HFFc6 (cell line): ENCODE measurements at regions not wholly inside any gene's neighbourhood (a gene's known extent, or its start where the extent isn't known, plus 50 kb on each side); places are given as distances from the start of the nearest gene placed in this dataset.
A peak's percentile ranks its signal among the peaks of the same experiment; 100 is the strongest.

ENCODE experiments used
- DNase-seq: peaks from one replicate; pipeline ENCODE4 v3.0.0-alpha.2; 2018
- H3K27ac Mint-ChIP-seq: 2 replicates; pipeline ENCODE4 v1.8.0; 2020; ENCODE audit warnings: mild to moderate bottlenecking, mixed read lengths
- H3K27me3 Mint-ChIP-seq: 2 replicates; pipeline ENCODE4 v1.8.0; 2021; ENCODE audit warnings: mild to moderate bottlenecking, moderate library complexity, mixed read lengths; ENCODE audit not compliant: insufficient read depth
- H3K36me3 Mint-ChIP-seq: 2 replicates; pipeline ENCODE4 v1.8.0; 2021; ENCODE audit warnings: low read depth, mixed read lengths
- H3K4me1 Mint-ChIP-seq: 2 replicates; pipeline ENCODE4 v1.8.0; 2020; ENCODE audit warnings: low read depth, mixed read lengths
- H3K4me3 Mint-ChIP-seq: 2 replicates; pipeline ENCODE4 v1.8.0; 2020; ENCODE audit warnings: mild to moderate bottlenecking, moderate library complexity, mixed read lengths
- H3K9me3 Mint-ChIP-seq: 2 replicates; pipeline ENCODE4 v1.8.0; 2020; ENCODE audit warnings: mild to moderate bottlenecking, mixed read lengths
- CTCF ChIP-seq: fragments of 200-600 bp; sonication (generic); IDR thresholded peaks from 2 replicates; pipeline ENCODE4 v1.5.0; 2021; ENCODE audit warnings: antibody characterized with exemption, mild to moderate bottlenecking

- no peak for DNase-seq
- TF ChIP-seq CTCF, result no peak
- H3K4me1 Mint-ChIP-seq, result peaks cover 49% of the 10 kb centered on the region
- H3K4me3 Mint-ChIP-seq, result no peak overlapping the region
- no peak overlapping the region; the same call in 1 of the 2 replicates for H3K27ac Mint-ChIP-seq
- peaks cover 6% of the 10 kb centered on the region for H3K27me3 Mint-ChIP-seq
- H3K36me3 Mint-ChIP-seq, result no peaks in the 10 kb centered on the region
- H3K9me3 Mint-ChIP-seq, result no peaks in the 10 kb centered on the region
These were observed 88.3 kb upstream of the TAF1B start for GRCh38 chr2:9755008-9755407.

- H3K27me3 Mint-ChIP-seq, result peaks cover 9% of the 10 kb centered on the region
- TF ChIP-seq CTCF, result no peak
- DNase-seq, result no peak
- no peaks in the 10 kb centered on the region for H3K9me3 Mint-ChIP-seq
- H3K4me3 Mint-ChIP-seq, result no peak overlapping the region
- peaks cover 55% of the 10 kb centered on the region for H3K4me1 Mint-ChIP-seq
- H3K27ac Mint-ChIP-seq, result no peak overlapping the region
- H3K36me3 Mint-ChIP-seq, result no peaks in the 10 kb centered on the region
These were observed 87.6 kb upstream of the TAF1B start for GRCh38 chr2:9755638-9756037.

GRCh38 chr2:9756692-9757250, 86.5 kb upstream of the TAF1B start:
- no peak for DNase-seq
- H3K9me3 Mint-ChIP-seq, result no peaks in the 10 kb centered on the region
- TF ChIP-seq CTCF, result no peak
- no peak overlapping the region for H3K4me3 Mint-ChIP-seq
- H3K27me3 Mint-ChIP-seq, result peaks cover 9% of the 10 kb centered on the region
- no peak overlapping the region for H3K27ac Mint-ChIP-seq
- no peaks in the 10 kb centered on the region for H3K36me3 Mint-ChIP-seq
- H3K4me1 Mint-ChIP-seq, result peaks cover 50% of the 10 kb centered on the region

GRCh38 chr2:9757501-9758264, 85.6 kb upstream of the TAF1B start:
- Mint-ChIP-seq H3K27me3 (peaks cover 9% of the 10 kb centered on the region), H3K27ac (no peak overlapping the region; the same call in 1 of the 2 replicates), H3K4me1 (peaks cover 41% of the 10 kb centered on the region), H3K4me3 (peak overlapping the region; percentile 51), H3K36me3 (no peaks in the 10 kb centered on the region), H3K9me3 (no peaks in the 10 kb centered on the region)
- DNase-seq, result peak; percentile 17
- TF ChIP-seq CTCF, result no peak

GRCh38 chr2:9758741-9759140, 84.5 kb upstream of the TAF1B start:
- Mint-ChIP-seq H3K27me3 (peaks cover 9% of the 10 kb centered on the region), H3K4me1 (peaks cover 35% of the 10 kb centered on the region), H3K9me3 (no peaks in the 10 kb centered on the region), H3K27ac (no peak overlapping the region), H3K4me3 (no peak overlapping the region), H3K36me3 (no peaks in the 10 kb centered on the region)
- TF ChIP-seq CTCF, result no peak
- no peak for DNase-seq
